ENCODE measurements at regions not wholly inside any gene's neighbourhood (a gene's known extent, or its start where the extent isn't known, plus 50 kb on each side); places are given as distances from the start of the nearest gene placed in this dataset.

- Histone ChIP-seq H3K9me3 (replicated peaks) (no peaks in the 10 kb centered on the region), H3K4me3 (no peak overlapping the region), H3K27me3 (ENCODE audit: low read depth) (no peaks in the 10 kb centered on the region), H3K36me3 (no peaks in the 10 kb centered on the region), H3K4me1 (no peaks in the 10 kb centered on the region), H3K27ac (replicated peaks) (no peak overlapping the region)
- intact Hi-C loops (cut with micrococcal nuclease), result no loop called here
- no peak for TF ChIP-seq CTCF (IDR thresholded peaks at IDR 0.05; ENCODE audit: borderline replicate concordance)
- DNase-seq, result no peak
Measured at GRCh38 chr6:93474733-93475179, 55.4 kb upstream of the EPHA7 start.

- Histone ChIP-seq H3K9me3 (replicated peaks) (no peaks in the 10 kb centered on the region), H3K27me3 (ENCODE audit: low read depth) (no peaks in the 10 kb centered on the region), H3K36me3 (no peaks in the 10 kb centered on the region), H3K4me3 (no peak overlapping the region), H3K4me1 (no peaks in the 10 kb centered on the region), H3K27ac (replicated peaks) (no peak overlapping the region)
- no peak for DNase-seq
- intact Hi-C loops (cut with micrococcal nuclease), result no loop called here
- TF ChIP-seq CTCF (IDR thresholded peaks at IDR 0.05; ENCODE audit: borderline replicate concordance), result no peak
Measured at GRCh38 chr6:93471281-93471680, 51.9 kb upstream of the EPHA7 start.

Data from left ventricle myocardium inferior (tissue), 1 donor.